GM13976 (cell line): ENCODE measurements at regions not wholly inside any gene's neighbourhood (a gene's known extent, or its start where the extent isn't known, plus 50 kb on each side); places are given as distances from the start of the nearest gene placed in this dataset.

ENCODE experiments used
- DNase-seq: peaks from one replicate; pipeline ENCODE4 v3.0.0; 2012; ENCODE audit warnings: low spot score
- CTCF ChIP-seq: IDR thresholded peaks from 2 replicates; pipeline ENCODE4 v1.5.1; 2012; ENCODE audit warnings: borderline replicate concordance, mild to moderate bottlenecking; ENCODE audit not compliant: insufficient read depth; ENCODE audit errors: extremely low read depth, missing control alignments, control extremely low read depth
- in situ Hi-C: fragments of 300-500 bp; cut with MboI; formaldehyde crosslinking; loops from one replicate; pipeline ENCODE4 v1.12.0; 2022; ENCODE audit warnings: low sequenced_read_pairs, mixed read lengths, inconsistent platforms; ENCODE audit not compliant: unreplicated experiment

DNA sequence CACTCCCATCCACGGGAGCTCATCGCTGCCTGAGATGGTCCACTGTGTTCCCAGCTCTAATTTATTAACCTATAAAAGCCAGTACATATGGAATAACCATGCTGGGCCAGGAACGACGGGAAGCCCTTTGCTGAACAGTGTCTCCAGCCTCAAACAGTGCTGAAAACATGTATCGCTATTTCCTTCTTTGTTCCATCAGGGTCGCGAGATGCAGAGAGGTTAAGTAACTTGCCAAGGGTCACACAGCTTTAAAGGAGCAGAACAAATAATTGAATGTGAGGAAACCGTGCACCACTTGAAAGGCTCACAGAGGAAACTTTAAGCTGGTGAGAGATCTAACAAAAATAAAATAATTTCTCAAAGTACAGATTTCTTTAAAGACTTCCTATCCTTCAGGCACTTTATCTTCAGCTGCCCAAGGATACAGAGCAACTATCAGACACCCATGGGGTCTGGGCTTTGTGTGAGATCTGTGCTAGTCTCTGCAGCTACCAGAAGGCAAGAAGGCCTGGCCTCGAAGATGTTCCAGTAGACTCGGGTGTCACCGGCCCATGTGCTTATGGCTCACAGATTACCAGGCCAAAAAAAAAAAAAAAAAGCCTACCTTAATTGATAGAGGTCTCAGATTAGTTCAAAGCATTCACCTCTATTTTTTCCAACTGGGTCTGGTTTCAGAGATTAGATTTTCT lies 207.8 kb upstream of the FOXF1 start:
- no peak for TF ChIP-seq CTCF
- no peak for DNase-seq

DNA sequence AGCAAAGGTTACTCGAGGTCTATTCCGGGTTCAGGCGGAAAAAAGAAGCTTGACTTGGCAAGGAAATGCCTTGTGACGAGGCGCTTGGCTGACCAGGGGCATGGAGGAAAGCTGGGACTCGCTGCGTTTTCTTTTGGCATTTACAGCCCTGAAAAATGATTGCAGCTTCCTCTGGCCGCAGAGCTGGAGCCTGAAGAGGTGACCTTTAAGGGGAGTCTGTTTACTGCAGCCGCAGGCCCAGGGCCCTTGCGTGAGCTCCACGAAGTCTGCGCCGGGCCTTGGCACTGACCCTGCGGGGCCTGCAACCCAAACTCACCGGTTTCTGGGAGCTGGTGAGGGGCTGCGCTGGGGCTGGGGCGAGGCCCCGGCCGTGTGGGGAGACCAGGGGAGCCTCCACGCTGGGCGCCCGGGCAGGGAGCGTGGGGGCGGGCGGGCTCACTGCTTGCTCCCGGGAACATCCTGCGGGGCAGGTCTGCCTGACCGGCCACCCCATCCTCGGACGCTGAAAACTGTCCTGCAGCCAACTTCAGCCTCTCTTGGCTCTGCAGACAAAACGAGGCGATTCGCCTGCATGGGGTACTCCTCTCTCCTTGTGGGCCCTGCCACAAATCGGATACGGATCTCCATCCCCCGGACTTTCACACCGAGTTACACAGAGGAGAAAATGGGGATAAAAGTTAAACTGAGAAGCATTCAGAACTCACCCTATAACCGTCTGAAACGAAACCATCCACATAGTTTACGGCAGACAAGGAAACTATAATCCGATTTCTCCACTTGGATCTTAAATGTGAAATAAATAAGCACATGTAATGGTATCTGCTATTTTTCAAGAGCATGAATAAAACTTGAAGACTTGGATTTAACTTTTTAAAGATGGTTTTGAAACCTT lies 206.3 kb upstream of the FOXF1 start:
- no peak for TF ChIP-seq CTCF
- no peak for DNase-seq
- in situ Hi-C loops = no loop called here

More for the DNA sequence above, 207.8 kb upstream of the FOXF1 start:
- in situ Hi-C loops = no loop called here

DNA sequence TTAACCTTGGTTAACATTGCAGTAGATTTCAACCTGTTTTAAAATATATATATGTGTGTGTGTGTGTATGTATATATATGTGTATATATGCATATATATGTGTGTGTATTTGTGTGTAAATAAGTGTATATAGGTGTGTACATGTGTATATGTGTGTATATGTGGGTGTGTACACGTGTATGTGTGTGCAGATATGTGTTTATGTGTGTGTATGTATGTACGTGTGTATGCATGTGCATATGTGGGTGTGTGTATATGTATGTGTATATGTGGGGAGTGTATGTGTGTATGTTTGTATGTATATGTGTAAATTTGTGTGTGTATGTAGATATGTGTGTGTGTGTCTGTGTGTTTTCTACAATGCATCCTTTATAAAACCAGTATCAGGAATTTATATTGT lies 205.5 kb upstream of the FOXF1 start:
- no peak for DNase-seq
- TF ChIP-seq CTCF = no peak
- in situ Hi-C loops = no loop called here

GRCh38 chr16:86305440-86305839 lies 204.9 kb upstream of the FOXF1 start:
- TF ChIP-seq CTCF = no peak
- DNase-seq = no peak

GRCh38 chr16:86306011-86306644 lies 204.2 kb upstream of the FOXF1 start:
- DNase-seq = no peak
- in situ Hi-C loops = no loop called here
- TF ChIP-seq CTCF = no peak

More at GRCh38 chr16:86305440-86305839, 204.9 kb upstream of the FOXF1 start:
- in situ Hi-C loops = no loop called here

GRCh38 chr16:86306811-86307513 lies 203.4 kb upstream of the FOXF1 start:
- in situ Hi-C loops = no loop called here
- TF ChIP-seq CTCF = no peak
- DNase-seq = no peak
